HUES6 (cell line): ENCODE measurements at regions not wholly inside any gene's neighbourhood (a gene's known extent, or its start where the extent isn't known, plus 50 kb on each side); places are given as distances from the start of the nearest gene placed in this dataset.

ENCODE experiments used
- H3K27ac ChIP-seq: 2 replicates; pipeline ENCODE4 v1.7.0; 2013; ENCODE audit warnings: low read depth, mild to moderate bottlenecking, low read length, inconsistent platforms
- H3K27me3 ChIP-seq: 2 replicates; pipeline ENCODE4 v1.6.1; 2013; ENCODE audit warnings: low read length; ENCODE audit not compliant: control insufficient read depth, insufficient read depth
- H3K36me3 ChIP-seq: 2 replicates; pipeline ENCODE4 v1.6.1; 2013; ENCODE audit warnings: low read length; ENCODE audit not compliant: control insufficient read depth, insufficient read depth
- H3K4me1 ChIP-seq: 2 replicates; pipeline ENCODE4 v1.6.1; 2013; ENCODE audit warnings: low read length; ENCODE audit not compliant: control insufficient read depth, insufficient read depth
- H3K4me3 ChIP-seq: 2 replicates; pipeline ENCODE4 v1.5.1; 2013; ENCODE audit warnings: low read depth, low read length
- H3K9ac ChIP-seq: one replicate; pipeline ENCODE4 v1.6.1; 2013; ENCODE audit warnings: mild to moderate bottlenecking, low read length
- H3K9me3 ChIP-seq: 2 replicates; pipeline ENCODE4 v1.6.1; 2013; ENCODE audit warnings: low read depth, low read length; ENCODE audit not compliant: control insufficient read depth, insufficient read depth

GRCh38 chr20:53843645-53844044 is 226.7 kb downstream of the BCAS1 start:
- no peaks in the 10 kb centered on the region for H3K9me3 ChIP-seq
- H3K27ac ChIP-seq = no peak overlapping the region
- no peak overlapping the region for H3K9ac ChIP-seq
- H3K4me1 ChIP-seq = peaks cover 3% of the 10 kb centered on the region; the same call in 1 of the 2 replicates
- H3K27me3 ChIP-seq = no peaks in the 10 kb centered on the region
- H3K36me3 ChIP-seq = no peaks in the 10 kb centered on the region
- H3K4me3 ChIP-seq = no peak overlapping the region

DNA sequence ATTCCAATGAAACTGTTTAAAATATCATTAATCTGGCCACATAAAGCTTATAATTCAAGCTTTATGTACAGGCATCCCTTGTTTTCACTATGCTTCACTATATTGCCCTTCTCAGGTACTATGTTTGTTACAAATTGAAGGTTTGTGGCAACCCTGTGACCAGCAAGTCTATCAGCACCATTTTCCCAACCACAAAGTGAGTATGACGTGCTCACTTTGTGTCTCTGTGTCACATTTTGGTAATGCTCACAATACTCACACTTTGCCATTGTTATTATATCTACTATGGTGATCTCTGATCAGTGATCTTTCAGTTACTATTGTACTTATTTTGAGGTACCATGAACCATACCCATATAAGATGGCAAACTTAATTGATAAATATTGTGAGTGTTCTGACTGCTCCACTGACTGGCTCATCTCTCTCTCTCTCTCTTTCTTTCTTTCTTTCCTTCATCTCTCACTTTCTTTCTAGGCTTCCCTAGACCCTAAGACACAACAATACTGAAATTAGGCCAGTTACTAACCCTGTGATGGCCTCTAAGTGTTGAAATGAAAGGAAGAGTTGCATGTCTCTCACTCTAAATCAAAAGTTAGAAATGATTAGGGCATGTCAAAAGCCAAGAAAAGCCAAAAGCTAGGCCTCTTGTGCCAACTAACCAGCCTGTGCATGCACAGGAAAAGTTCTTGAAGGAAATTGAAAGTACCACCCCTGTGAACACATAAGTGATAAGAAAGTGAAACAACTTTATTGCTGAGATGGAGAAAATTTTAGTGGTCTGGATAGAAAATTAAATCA is 227.9 kb downstream of the BCAS1 start:
- H3K4me1 ChIP-seq = peaks cover 3% of the 10 kb centered on the region; the same call in 1 of the 2 replicates

GRCh38 chr20:53841741-53842140 is 228.7 kb downstream of the BCAS1 start:
- Histone ChIP-seq H3K27ac (no peak overlapping the region), H3K36me3 (no peaks in the 10 kb centered on the region), H3K9me3 (no peaks in the 10 kb centered on the region), H3K4me1 (peaks cover 3% of the 10 kb centered on the region; the same call in 1 of the 2 replicates), H3K9ac (no peak overlapping the region), H3K4me3 (no peak overlapping the region), H3K27me3 (no peaks in the 10 kb centered on the region)

More for the DNA sequence above, 227.9 kb downstream of the BCAS1 start:
- no peaks in the 10 kb centered on the region for H3K36me3 ChIP-seq
- no peaks in the 10 kb centered on the region for H3K27me3 ChIP-seq
- H3K4me3 ChIP-seq = no peak overlapping the region
- no peak overlapping the region for H3K9ac ChIP-seq
- H3K9me3 ChIP-seq = no peaks in the 10 kb centered on the region
- H3K27ac ChIP-seq = no peak overlapping the region

- Histone ChIP-seq H3K4me3 (no peak overlapping the region), H3K9ac (no peak overlapping the region), H3K27ac (no peak overlapping the region), H3K36me3 (no peaks in the 10 kb centered on the region), H3K9me3 (no peaks in the 10 kb centered on the region), H3K4me1 (peaks cover 3% of the 10 kb centered on the region; the same call in 1 of the 2 replicates), H3K27me3 (no peaks in the 10 kb centered on the region)
Measured at GRCh38 chr20:53840532-53840931, 229.9 kb downstream of the BCAS1 start.

- H3K9me3 ChIP-seq = no peaks in the 10 kb centered on the region
- no peak overlapping the region for H3K4me3 ChIP-seq
- H3K27ac ChIP-seq = no peak overlapping the region
- H3K36me3 ChIP-seq = no peaks in the 10 kb centered on the region
- no peaks in the 10 kb centered on the region for H3K27me3 ChIP-seq
- peaks cover 3% of the 10 kb centered on the region; the same call in 1 of the 2 replicates for H3K4me1 ChIP-seq
- H3K9ac ChIP-seq = no peak overlapping the region
Measured at GRCh38 chr20:53839423-53840176, 230.8 kb downstream of the BCAS1 start.

- H3K4me1 ChIP-seq = peaks cover 3% of the 10 kb centered on the region; the same call in 1 of the 2 replicates
- H3K36me3 ChIP-seq = no peaks in the 10 kb centered on the region
- no peaks in the 10 kb centered on the region for H3K27me3 ChIP-seq
- H3K9me3 ChIP-seq = no peaks in the 10 kb centered on the region
- H3K9ac ChIP-seq = no peak overlapping the region
- H3K4me3 ChIP-seq = no peak overlapping the region
- no peak overlapping the region for H3K27ac ChIP-seq
Measured at GRCh38 chr20:53838311-53838868, 232.0 kb downstream of the BCAS1 start.

GRCh38 chr20:53837126-53837826 is 233.1 kb downstream of the BCAS1 start:
- Histone ChIP-seq H3K4me1 (peaks cover 3% of the 10 kb centered on the region; the same call in 1 of the 2 replicates), H3K36me3 (no peaks in the 10 kb centered on the region), H3K9me3 (no peaks in the 10 kb centered on the region), H3K27ac (no peak overlapping the region), H3K4me3 (no peak overlapping the region), H3K27me3 (no peaks in the 10 kb centered on the region), H3K9ac (no peak overlapping the region)

DNA sequence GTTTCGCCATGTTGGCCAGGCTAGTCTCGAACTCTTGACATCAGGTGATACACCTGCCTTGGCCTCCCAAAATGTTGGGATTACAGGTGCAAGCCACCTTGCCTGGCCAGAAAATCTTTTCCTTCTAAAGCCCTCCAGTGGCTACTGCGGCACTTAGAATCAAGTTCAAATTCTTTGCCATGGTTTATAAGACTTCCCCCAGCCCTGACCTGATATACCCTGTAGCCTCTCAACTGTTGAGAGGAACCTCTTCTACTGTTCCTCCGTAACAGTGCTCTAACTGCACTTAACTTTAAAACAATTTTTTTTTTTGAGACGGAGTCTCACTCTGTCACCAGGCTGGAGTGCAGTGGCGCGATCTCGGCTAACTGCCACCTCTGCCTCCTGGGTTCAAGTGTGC is 235.6 kb downstream of the BCAS1 start:
- H3K4me1 ChIP-seq = peaks cover 9% of the 10 kb centered on the region
- H3K27ac ChIP-seq = no peak overlapping the region
- H3K9me3 ChIP-seq = no peaks in the 10 kb centered on the region
- no peaks in the 10 kb centered on the region for H3K27me3 ChIP-seq
- no peak overlapping the region for H3K4me3 ChIP-seq
- H3K36me3 ChIP-seq = no peaks in the 10 kb centered on the region
- no peak overlapping the region for H3K9ac ChIP-seq

DNA sequence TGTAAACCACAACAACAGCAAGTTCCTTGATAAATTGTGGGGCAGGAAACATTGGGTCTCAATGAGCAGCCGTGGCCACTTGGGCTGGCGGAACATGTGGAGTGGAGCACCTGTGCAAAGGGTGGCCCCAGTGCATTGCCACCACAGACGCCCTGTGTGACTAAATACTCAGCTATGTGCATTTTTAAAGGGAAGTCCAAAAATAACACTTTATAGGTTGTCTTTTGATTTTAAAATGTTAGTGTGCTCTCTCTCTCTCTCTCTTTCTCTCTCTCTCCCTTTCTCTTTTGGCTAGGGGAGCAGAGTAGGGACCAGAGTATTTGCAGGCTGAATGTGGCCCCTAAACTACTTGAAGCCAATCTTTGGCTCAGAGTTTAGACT is 236.3 kb downstream of the BCAS1 start:
- H3K9me3 ChIP-seq = no peaks in the 10 kb centered on the region
- H3K9ac ChIP-seq = no peak overlapping the region
- H3K27me3 ChIP-seq = no peaks in the 10 kb centered on the region
- H3K4me1 ChIP-seq = peaks cover 13% of the 10 kb centered on the region
- no peak overlapping the region for H3K4me3 ChIP-seq
- no peaks in the 10 kb centered on the region for H3K36me3 ChIP-seq
- no peak overlapping the region for H3K27ac ChIP-seq

DNA sequence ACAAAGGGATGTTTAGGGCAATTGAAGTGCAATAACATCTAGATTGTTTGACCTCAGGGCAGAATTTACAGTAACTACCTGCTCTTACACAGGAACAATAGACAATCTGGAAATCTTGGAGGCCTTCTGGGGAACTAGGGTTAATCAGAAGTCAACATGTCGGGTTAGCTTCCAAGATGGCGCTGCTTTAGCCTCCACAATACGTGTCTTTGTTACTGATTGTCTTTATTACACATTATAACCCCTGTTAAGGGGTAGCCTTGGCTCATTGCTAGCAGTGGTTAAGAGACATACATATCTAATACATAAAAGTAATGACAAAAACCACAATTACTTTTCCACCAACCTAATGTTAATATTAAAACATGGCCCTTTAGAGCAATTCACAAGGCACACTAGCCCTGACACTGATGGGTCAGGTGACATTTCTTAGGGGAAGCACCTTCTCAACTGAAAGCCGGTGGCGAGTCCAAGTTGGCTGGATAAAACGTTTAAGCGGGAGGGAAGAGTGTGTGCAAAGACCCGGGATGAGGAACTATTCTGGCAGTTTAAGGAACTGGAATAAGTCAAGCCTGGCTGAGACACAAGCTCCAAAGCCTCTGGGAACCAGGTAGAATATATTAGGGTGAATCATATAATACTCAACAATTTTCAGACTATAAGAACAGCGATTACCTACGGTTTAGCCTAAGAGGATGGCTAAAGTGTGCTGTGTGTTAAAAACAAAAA is 236.9 kb downstream of the BCAS1 start:
- H3K27ac ChIP-seq = no peak overlapping the region

More for the DNA sequence above, 236.9 kb downstream of the BCAS1 start:
- no peak overlapping the region for H3K4me3 ChIP-seq
- no peaks in the 10 kb centered on the region for H3K36me3 ChIP-seq
- no peaks in the 10 kb centered on the region for H3K9me3 ChIP-seq
- peaks cover 18% of the 10 kb centered on the region for H3K4me1 ChIP-seq
- H3K27me3 ChIP-seq = no peaks in the 10 kb centered on the region
- H3K9ac ChIP-seq = no peak overlapping the region
